A673 (cell line): ENCODE measurements at regions not wholly inside any gene's neighbourhood (a gene's known extent, or its start where the extent isn't known, plus 50 kb on each side); places are given as distances from the start of the nearest gene placed in this dataset.

Experiments
- CTCF ChIP-seq: fragments of 300-800, 200-600 bp; sonication (generic); conservative IDR thresholded peaks from 2 replicates; pipeline ENCODE4 v1.5.1; 2017; ENCODE audit warnings: low read depth, mild to moderate bottlenecking, antibody characterized with exemption, low read length, moderate library complexity, mixed read lengths
- EZH2 ChIP-seq: fragments of 200-600 bp; sonication (generic); IDR thresholded peaks from 2 replicates; pipeline ENCODE4 v1.6.1; 2017; ENCODE audit warnings: borderline replicate concordance, low read depth, mild to moderate bottlenecking, mixed read lengths, antibody characterized with exemption, low read length; ENCODE audit not compliant: poor library complexity, severe bottlenecking

- no peak for TF ChIP-seq CTCF
- TF ChIP-seq EZH2: no peak
Observed at GRCh38 chr5:67283988-67284487, 87.4 kb upstream of the CD180 start.
